ENCODE measurements at regions not wholly inside any gene's neighbourhood (a gene's known extent, or its start where the extent isn't known, plus 50 kb on each side); places are given as distances from the start of the nearest gene placed in this dataset.

GRCh38 chr13:47841151-47841550, 159.9 kb downstream of the SUCLA2 start:
- Histone ChIP-seq H3T11ph (ENCODE audit: low read length) (no peak overlapping the region), H3K56ac (ENCODE audit: insufficient read length, low read depth, low read length) (no peak overlapping the region), H3K27me3 (ENCODE audit: insufficient read depth, low read length) (no peaks in the 10 kb centered on the region), H4K91ac (ENCODE audit: insufficient read length, low read depth, low read length) (no peak overlapping the region), H4K8ac (replicated peaks; ENCODE audit: insufficient read length, low read depth, low read length) (no peak overlapping the region), H2BK15ac (ENCODE audit: low read depth, low read length) (no peak overlapping the region), H3K14ac (ENCODE audit: insufficient read depth, low read length) (no peak overlapping the region), H2BK5ac (ENCODE audit: insufficient read length, low read length) (no peak overlapping the region), H2BK120ac (ENCODE audit: low read depth, low read length, poor library complexity, severe bottlenecking) (no peak overlapping the region), H2BK20ac (ENCODE audit: low read depth, low read length, poor library complexity, severe bottlenecking) (no peak overlapping the region), H3K9me3 (ENCODE audit: control insufficient read depth, low read depth, low read length) (no peaks in the 10 kb centered on the region), H3K27ac (ENCODE audit: insufficient read length, low read depth, low read length) (no peak overlapping the region), H4K20me1 (ENCODE audit: control insufficient read depth, insufficient read depth, insufficient read length) (no peaks in the 10 kb centered on the region), H3K23me2 (ENCODE audit: insufficient read length, low read depth, low read length, poor library complexity, severe bottlenecking) (no peaks in the 10 kb centered on the region), H3K79me1 (ENCODE audit: insufficient read depth, low read depth, low read length, poor library complexity, severe bottlenecking) (no peaks in the 10 kb centered on the region), H2BK12ac (ENCODE audit: insufficient read length, low read depth, low read length) (no peak overlapping the region), H3K9ac (ENCODE audit: extremely low read depth, insufficient read length, low read length) (no peak overlapping the region), H3K23ac (ENCODE audit: insufficient read length, low read depth, low read length) (no peak overlapping the region), H4K5ac (ENCODE audit: insufficient read length, low read depth, low read length) (no peak overlapping the region), H2AK5ac (ENCODE audit: insufficient read length, low read length) (no peak overlapping the region), H3K79me2 (ENCODE audit: insufficient read depth, low read length) (no peaks in the 10 kb centered on the region), H3K4me1 (ENCODE audit: insufficient read depth, low read length) (peaks cover 7% of the 10 kb centered on the region), H3K4me2 (ENCODE audit: insufficient read depth, insufficient read length, low read length) (no peak overlapping the region), H3K18ac (ENCODE audit: insufficient read length, low read depth, low read length) (no peak overlapping the region), H3K4ac (ENCODE audit: low read depth, low read length) (no peak overlapping the region), H2AFZ (ENCODE audit: low read length) (no peak overlapping the region)
- H3K9me3 Mint-ChIP-seq, result no peaks in the 10 kb centered on the region
- no peak overlapping the region for H3K4me3 Mint-ChIP-seq
- no peak for DNase-seq
- H3K4me1 Mint-ChIP-seq, result peaks cover 19 to 20% of the 10 kb centered on the region in 2 experiments
- peaks cover 0 to 2% (median 0%) of the 10 kb centered on the region in 3 experiments; a peak in 1 of 7 replicates for H3K36me3 Mint-ChIP-seq (ENCODE audit: insufficient read depth in 1 of 3, low read depth in 3 of 3)
- WGBS (ENCODE audit: extremely low coverage, insufficient read length, low lambda C conversion rate), result no CpG with 5 or more reads among the region's 4 CpGs
- H3K27ac Mint-ChIP-seq, result no peak overlapping the region
- H3K27me3 Mint-ChIP-seq (ENCODE audit: low read depth), result peaks cover 1% of the 10 kb centered on the region
- TF ChIP-seq, protein P1, sequence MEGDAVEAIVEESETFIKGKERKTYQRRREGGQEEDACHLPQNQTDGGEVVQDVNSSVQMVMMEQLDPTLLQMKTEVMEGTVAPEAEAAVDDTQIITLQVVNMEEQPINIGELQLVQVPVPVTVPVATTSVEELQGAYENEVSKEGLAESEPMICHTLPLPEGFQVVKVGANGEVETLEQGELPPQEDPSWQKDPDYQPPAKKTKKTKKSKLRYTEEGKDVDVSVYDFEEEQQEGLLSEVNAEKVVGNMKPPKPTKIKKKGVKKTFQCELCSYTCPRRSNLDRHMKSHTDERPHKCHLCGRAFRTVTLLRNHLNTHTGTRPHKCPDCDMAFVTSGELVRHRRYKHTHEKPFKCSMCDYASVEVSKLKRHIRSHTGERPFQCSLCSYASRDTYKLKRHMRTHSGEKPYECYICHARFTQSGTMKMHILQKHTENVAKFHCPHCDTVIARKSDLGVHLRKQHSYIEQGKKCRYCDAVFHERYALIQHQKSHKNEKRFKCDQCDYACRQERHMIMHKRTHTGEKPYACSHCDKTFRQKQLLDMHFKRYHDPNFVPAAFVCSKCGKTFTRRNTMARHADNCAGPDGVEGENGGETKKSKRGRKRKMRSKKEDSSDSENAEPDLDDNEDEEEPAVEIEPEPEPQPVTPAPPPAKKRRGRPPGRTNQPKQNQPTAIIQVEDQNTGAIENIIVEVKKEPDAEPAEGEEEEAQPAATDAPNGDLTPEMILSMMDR (conservative IDR thresholded peaks at IDR 0.05), result no peak

Data from H9 (cell line).